Middle frontal gyrus (tissue), 1 donor: ENCODE measurements at regions not wholly inside any gene's neighbourhood (a gene's known extent, or its start where the extent isn't known, plus 50 kb on each side); places are given as distances from the start of the nearest gene placed in this dataset.

Experiments used
- DNase-seq: peaks from one replicate; pipeline ENCODE4 v3.0.0-alpha.2; 2015; ENCODE audit warnings: low spot score; ENCODE audit errors: extremely low spot score

- DNase-seq, result no peak
Measured at GRCh38 chr10:78763234-78763633, 305.5 kb upstream of the ZMIZ1 start.

DNA sequence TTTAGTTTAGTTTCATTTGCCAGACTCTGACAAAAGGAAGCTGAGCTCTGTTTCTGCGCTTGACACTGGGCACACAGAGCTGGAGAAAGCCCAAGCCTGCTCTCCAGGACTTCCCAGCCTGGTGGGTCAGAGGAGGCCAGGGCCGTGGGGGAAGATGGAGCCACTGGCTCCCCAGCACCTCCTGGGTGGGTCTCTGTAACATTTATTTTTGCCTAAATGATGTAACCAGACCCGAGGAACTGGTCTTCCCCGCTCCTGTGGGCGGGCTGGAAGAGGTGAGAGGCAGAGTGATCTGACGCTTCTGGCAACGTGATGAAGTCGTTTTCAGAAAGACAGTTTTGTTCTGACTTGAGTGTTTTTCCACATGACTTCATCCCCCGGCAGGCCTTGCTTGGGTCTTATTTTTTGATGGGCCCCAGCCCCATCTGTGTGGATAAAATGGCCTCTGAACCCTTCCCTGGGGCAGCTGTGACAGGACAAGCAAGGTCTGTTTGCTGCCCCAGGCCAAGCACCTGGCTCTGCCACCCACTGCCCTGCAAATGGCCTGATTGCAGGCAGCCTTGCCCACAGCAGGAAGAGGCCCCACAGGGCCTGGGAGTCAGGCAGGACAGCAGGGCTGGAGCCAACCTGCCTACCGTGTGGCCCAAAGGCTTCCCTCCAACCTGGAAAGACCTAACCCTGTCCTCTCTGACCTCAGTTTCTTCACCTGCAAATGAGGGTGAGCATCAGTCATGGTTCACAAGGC is 304.9 kb upstream of the ZMIZ1 start:
- DNase-seq, result no peak

DNA sequence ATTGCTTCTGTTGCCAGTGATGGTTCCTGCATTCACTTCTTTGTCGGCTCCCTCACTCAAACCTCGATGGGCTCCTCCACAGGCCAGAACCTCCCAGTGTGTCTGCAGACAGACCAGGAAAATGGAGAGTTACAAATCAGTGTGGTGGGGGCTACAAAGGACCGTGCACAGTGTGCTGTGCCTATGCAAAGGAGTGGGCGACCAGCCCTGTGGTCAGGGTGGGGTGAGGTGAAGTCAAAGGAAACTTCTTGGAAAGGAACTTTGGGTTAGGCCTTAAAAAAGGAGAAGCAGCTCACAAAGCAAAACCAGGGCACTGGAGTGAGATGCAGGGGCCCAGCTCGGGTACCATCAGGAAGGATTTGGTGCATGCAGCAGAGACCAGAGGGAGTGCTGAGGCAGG is 304.3 kb upstream of the ZMIZ1 start:
- no peak for DNase-seq

DNA sequence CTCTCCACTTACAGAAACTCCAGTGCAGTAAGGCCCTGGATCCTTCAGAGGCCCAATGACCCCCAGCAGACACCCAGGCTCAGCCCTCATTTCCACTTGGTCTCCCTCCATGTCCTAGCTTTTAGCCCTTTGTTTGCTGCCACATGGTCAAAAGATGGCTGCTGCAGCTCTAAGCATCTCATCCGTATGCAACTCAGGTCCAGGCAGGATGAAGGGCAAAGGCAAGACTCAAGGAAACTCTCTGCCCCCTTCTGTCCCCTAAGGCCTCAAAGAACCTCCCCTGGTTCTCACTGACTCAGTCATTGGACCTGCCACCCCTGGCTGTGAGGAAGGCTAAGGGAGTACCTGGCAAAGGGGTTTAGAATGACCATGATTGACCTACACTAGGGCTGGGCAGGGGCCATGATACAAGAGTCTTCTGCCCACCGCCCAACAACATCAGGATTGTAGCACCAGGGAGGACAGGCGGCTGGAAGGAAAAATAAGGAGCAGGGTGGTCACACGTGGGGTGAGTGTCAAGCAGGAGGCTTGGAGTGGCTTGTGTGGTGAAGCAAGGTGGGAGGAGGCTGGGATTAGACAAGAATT is 303.8 kb upstream of the ZMIZ1 start:
- no peak for DNase-seq

DNA sequence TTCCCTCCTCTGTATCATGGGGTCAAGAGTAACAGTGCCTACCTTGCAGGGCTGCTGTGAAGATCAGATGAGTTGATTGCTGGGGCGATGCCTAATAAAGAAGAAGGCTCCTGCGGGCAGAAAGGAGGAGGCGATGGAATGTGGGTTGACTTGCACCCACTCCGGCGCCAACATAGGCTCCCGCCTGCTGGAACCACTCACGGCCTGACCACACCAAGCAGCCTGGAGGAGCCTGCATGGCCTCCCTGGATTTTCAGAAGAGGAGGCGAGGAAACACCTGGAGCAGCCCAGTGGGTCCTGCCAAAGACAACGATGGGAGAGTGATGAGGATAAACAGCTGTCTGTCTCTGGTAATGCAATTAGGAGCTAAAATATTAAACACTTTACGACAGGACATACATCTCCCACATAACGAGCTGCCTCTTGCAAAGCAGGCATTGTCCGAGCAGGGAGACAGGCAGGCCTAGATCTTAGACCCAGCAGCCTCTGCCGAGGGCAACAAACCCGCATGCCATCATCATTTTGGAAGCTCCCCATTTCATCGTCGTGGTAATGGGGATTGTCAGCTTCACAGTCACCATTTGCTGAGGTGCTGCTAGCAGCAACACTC is 302.9 kb upstream of the ZMIZ1 start:
- no peak for DNase-seq

DNA sequence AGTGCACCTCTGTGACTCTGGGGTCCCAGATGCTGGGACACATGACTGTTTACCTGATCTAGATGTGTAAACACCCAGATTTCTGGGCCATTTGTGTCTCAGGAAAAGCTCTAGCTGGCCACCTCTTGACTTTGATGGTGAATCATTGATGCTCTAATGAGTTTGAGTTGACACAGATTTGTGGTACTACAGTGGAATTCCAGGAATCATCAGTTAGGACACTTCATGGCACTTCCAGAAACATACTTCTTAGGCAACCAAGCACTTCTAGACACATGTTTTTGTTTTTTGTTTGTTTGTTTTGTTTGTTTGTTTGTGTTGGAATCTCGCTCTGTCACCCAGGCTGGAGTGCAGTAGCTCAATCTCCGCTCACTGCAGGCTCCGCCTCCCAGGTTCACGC is 302.2 kb upstream of the ZMIZ1 start:
- no peak for DNase-seq

- DNase-seq, result no peak
Measured at GRCh38 chr10:78768041-78768835, 300.5 kb upstream of the ZMIZ1 start.

GRCh38 chr10:78768876-78769275 is 299.9 kb upstream of the ZMIZ1 start:
- no peak for DNase-seq

- no peak for DNase-seq
Measured at GRCh38 chr10:78769526-78769925, 299.2 kb upstream of the ZMIZ1 start.

- DNase-seq, result no peak
Measured at GRCh38 chr10:78770167-78771090, 298.3 kb upstream of the ZMIZ1 start.

DNA sequence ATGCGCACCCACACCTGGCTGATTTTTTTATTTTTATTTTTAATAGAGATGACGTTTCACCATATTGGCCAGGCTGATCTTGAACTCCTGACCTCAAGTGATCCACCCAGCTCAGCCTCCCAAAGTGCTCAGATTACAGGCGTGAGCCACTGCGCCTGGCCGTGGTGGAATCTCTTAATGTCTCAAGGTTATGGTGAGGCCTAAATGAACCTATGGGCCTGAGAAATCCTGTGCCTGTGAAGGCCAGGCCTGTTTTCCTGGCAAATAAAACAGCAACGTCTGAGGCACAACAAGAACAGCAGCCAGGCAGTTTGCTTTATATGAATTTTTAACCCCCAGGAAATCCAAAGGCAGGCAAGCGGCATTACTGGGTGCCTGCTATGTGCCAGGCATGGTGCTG is 297.5 kb upstream of the ZMIZ1 start:
- no peak for DNase-seq

- DNase-seq, result no peak
Measured at GRCh38 chr10:78771808-78772455, 296.8 kb upstream of the ZMIZ1 start.

GRCh38 chr10:78772486-78772885 is 296.3 kb upstream of the ZMIZ1 start:
- no peak for DNase-seq

GRCh38 chr10:78772986-78773530 is 295.7 kb upstream of the ZMIZ1 start:
- DNase-seq, result no peak

GRCh38 chr10:78774614-78774998 is 294.2 kb upstream of the ZMIZ1 start:
- DNase-seq, result no peak

DNA sequence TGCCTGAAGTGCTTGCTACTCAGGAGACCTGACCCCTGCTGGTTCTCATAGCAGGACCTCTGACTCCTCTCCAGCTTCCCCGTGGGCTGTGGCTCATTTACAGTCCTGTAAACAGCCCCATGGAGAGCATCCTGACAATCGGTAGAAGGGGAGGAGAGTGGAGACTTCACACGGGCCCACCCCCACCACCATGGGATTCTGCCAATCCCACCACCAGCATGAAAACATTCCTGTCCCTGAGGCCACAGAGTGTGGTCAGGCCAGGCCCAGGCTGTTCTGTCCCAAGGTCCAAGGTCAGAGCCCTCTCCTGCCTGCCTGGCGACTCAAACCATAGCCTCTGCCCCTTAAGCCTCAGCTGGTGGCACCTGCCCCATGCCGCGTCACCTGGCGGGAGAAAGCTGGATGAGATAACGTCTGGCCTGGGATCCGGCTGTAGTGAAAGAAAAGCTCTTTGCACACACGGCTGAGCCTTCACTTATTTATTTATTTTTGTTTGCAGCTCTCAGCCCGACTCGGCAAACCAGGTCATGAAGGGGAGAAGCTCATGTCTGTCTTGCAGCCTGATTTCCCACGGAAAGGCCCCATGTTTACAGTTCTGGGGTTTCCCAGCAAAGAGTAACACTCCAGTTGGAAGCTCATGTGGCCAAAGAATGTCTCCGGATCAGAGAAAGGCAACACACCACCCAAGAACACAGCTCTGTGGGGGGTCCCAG is 293.6 kb upstream of the ZMIZ1 start:
- no peak for DNase-seq

- DNase-seq, result no peak
Measured at GRCh38 chr10:78775891-78776290, 292.9 kb upstream of the ZMIZ1 start.

DNA sequence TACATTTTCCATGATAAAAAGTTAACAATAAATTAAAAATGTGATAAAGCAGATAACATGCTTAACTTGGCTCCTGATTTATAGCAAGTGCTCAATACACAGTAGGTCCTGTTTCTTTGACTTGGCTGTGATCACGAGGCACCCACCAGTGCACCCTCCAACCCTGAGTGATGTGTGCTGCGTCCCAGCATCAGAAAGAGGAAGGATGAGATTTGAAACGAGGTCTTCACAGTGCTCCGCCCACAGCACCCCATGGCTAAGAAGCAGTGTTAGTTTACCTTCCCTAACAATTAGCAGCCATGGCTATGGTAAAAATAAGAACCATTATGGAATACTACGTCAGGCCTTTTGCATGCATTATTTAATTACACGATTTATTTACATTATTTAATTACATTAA is 292.0 kb upstream of the ZMIZ1 start:
- no peak for DNase-seq

DNA sequence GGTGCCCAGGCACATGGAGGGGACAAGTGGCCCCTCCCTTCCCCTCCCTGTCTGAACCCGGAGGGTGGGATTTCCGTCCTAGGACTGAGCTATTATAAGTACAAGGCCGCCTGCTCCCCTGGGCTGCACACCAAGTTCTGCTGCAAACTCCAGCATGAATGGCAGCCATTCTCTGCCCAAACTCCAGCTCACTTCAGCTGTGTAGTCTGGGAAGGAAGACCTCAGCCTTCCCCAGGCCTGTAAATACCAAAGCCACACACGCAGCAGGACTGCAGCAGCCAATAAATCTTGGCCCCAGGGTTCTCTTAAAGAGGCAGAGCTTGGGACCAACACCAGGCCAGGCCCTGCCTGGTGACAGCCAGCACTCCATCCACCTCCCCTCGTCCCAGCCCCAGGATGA is 291.3 kb upstream of the ZMIZ1 start:
- DNase-seq, result peak; percentile 62

GRCh38 chr10:78777867-78778266 is 290.9 kb upstream of the ZMIZ1 start:
- DNase-seq, result no peak
